MG63 (cell line): ENCODE measurements at regions not wholly inside any gene's neighbourhood (a gene's known extent, or its start where the extent isn't known, plus 50 kb on each side); places are given as distances from the start of the nearest gene placed in this dataset.

Experiments
- DNase-seq: peaks from one replicate; pipeline ENCODE4 v3.0.0-alpha.2; 2020
- H3K27me3 ChIP-seq: fragments of 250-450 bp; sonication (Bioruptor Pico); 2 replicates; pipeline ENCODE4 v1.5.1; 2020; ENCODE audit warnings: mild to moderate bottlenecking, moderate library complexity
- H3K36me3 ChIP-seq: fragments of 250-450 bp; sonication (Bioruptor Pico); 2 replicates; pipeline ENCODE4 v1.5.1; 2020; ENCODE audit warnings: mild to moderate bottlenecking, moderate library complexity
- H3K4me3 ChIP-seq: fragments of 250-450 bp; sonication (Bioruptor Pico); 2 replicates; pipeline ENCODE4 v1.5.1; 2020; ENCODE audit warnings: mild to moderate bottlenecking, moderate library complexity
- H3K9me3 ChIP-seq: fragments of 250-450 bp; sonication (Bioruptor Pico); 2 replicates; pipeline ENCODE4 v1.5.1; 2020; ENCODE audit warnings: mild to moderate bottlenecking, moderate library complexity

DNA sequence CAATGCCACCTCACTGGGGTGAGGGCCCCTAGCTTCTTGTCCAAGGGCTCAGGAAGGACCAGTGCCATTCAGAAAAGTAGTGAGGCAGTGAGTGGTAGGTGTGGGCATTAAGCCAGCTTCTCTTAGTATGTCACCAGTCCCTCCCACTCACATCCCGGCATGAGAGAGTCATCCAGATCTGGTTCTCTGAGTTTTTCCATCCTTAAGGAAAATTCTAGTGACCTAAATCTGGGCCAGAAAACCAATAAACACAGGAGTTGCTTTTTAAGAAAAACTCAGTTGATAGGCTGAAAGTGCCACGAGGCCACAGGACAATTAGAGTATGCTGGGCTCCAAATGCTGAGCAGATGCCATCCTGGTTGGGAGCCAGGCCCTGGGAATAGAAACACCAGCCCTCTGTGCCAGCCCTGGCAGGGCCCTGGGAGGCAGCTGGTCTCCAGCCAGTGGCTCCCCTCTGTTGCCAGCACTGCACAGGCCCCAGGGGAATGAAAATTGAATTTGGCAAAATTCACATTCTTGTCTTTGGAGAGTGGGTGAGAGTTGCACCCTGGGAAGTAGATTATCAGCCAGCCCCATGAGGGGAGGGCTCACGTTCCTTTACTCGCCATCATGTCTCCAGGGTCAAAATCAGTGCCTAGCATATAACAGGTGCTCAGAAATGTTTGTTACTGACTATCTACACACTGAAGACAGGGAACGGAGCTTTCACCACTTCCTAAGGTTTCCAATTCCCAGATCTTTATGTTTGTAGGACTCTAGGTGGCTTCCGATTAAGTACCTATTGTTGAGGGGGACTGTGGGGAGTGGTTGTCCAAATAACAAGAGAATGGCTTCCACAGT is 52.8 kb downstream of the FAM43A start:
- Histone ChIP-seq H3K27me3 (no peaks in the 10 kb centered on the region), H3K9me3 (no peaks in the 10 kb centered on the region; the same call in 1 of the 2 replicates), H3K4me3 (no peak overlapping the region), H3K36me3 (no peaks in the 10 kb centered on the region)
- peak; percentile 96 for DNase-seq

DNA sequence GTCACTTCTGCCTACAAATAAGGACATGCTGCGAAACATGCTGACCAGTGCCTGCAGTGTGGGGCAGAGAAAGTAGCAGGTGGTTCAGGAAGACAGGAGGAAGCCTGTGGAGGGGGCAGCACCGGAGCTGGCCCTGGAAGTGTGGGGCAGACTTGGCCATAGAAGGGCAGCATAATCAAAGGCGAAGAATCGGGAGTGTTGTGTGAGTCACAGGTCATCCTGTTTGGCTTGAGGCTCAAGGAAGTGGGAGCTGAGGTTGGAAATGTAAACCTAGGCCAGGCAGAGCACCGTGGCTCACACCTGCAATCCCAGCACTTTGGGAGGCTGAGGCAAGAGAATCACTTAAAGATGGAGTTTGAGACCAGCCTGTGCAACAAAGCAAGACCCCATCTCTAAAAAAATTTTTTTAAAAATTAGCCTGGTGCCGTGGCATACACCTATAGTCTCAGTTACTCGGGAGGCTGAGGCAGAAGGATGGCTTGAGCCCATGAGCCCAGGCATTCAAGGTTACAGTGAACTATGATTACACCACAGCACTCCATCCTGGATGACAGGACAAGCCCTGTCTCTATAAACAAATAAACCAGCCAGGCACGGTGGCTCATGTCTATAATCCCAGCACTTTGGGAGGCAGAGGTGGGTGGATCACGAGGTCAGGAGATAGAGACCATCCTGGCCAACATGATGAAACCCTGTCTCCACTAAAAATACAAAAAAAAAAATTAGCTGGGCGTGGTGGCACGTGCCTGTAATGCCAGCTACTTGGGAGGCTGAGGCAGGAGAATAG is 54.0 kb downstream of the FAM43A start:
- DNase-seq = peak; percentile 76
- Histone ChIP-seq H3K36me3 (no peaks in the 10 kb centered on the region), H3K27me3 (no peaks in the 10 kb centered on the region), H3K4me3 (no peak overlapping the region), H3K9me3 (no peaks in the 10 kb centered on the region)

DNA sequence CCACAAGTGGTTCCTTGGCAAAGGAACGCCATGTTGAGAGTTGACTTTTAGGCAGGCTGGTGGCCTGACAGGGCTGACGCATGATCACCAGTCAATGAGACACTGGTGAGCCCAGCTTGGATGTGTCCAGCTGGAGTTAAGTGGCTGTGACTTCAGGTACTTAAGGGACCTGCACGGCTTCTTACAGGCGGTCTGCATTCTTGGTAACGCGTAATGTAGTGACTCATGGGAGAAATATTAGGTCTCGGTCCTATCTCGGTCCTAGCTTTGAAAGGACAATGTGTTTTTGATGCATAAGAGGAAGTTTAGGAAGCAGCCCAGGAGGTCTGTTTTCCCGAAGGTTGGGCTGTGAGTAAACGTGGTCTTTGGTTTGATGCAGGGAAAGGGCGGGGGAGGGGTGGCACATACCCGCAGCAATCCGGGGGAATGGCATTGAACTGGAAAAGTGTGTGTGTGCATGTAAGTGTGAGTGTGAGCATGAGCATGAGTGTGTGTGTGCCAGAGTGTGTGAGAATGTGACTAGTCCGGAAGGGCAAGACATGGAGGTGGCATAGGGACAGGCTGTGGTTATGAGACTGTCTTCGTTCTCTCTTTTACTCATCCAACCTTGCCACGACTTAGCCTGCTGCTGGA is 55.3 kb downstream of the FAM43A start:
- no peaks in the 10 kb centered on the region for H3K27me3 ChIP-seq
- DNase-seq = no peak
- no peak overlapping the region for H3K4me3 ChIP-seq
- no peaks in the 10 kb centered on the region for H3K36me3 ChIP-seq
- no peaks in the 10 kb centered on the region for H3K9me3 ChIP-seq

DNA sequence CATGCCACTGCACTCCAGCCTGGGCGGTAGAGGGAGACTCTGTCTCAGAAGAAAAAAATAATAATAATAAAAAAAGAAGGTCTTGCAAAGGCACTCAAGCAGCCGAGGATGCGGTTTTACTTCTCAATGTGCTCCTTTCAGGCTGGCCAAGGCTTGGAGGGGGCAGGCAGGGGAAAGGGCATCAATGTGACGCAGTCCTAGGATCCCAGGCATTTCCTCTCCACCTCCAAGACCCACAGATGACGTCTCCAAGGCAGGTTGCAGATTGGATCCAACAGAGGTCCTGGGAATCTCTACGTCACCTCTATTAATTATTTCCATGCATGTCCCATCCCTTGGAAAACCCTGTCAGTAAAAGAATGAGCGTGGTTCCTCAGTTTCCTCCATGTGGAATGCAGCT is 56.2 kb downstream of the FAM43A start:
- Histone ChIP-seq H3K36me3 (no peaks in the 10 kb centered on the region), H3K4me3 (no peak overlapping the region), H3K9me3 (no peaks in the 10 kb centered on the region), H3K27me3 (no peaks in the 10 kb centered on the region)
- no peak for DNase-seq

DNA sequence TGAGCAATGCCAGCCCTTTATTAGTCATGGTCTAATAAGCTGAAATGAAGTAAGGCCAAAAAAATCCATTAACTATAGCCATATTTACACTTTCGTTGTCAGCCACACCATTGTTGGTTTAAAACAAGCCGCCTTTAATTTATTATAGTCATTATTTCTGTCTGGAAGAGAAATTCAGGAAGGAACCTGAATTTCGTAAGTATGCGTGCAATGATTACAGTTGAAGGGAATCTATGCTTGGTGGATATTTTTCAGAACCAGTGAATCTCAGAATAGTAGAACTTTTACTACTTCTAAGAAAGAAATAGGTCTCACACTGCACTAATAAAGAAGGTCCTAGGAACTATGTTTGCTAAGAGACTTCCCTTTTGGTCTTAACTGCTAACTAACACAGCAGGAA is 59.1 kb downstream of the FAM43A start:
- Histone ChIP-seq H3K27me3 (no peaks in the 10 kb centered on the region), H3K4me3 (no peak overlapping the region), H3K36me3 (no peaks in the 10 kb centered on the region), H3K9me3 (no peaks in the 10 kb centered on the region)
- DNase-seq = no peak

DNA sequence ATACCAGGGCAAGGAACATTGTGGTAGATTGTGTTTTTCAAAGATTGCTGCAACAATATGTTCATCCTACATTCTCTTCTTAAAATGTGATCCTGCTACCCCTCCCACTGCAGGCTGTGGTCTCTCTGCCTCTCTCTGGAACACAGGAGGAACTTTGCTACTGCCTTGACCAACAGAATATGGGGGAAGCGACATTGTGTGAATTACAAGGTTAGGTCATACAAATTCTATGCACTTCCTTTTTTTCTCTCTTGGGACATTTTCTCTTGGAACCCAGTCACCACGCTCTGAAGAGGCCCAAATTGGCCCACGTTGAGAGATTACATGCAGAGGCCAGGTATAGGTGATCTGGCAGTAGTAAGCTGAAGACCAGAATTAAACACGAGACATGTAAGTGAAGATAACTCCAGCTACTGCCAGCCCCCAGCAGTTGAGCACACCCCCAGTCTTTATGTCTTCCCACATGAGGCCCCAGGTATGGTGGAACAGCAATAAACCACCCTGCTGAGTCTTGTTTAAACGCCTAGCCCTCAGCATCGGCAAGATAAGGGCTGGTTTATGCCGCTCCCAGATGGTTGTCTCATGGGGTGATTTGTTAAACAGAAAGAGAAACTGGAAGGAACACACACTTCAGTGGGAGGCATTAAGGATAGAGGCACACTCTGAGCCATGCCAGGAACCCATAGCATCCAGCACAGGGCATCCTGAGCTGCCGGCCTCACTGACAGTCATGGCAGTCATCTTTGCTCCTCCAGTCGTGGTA is 59.9 kb downstream of the FAM43A start:
- Histone ChIP-seq H3K9me3 (no peaks in the 10 kb centered on the region), H3K36me3 (no peaks in the 10 kb centered on the region), H3K27me3 (no peaks in the 10 kb centered on the region), H3K4me3 (no peak overlapping the region)
- DNase-seq = no peak

DNA sequence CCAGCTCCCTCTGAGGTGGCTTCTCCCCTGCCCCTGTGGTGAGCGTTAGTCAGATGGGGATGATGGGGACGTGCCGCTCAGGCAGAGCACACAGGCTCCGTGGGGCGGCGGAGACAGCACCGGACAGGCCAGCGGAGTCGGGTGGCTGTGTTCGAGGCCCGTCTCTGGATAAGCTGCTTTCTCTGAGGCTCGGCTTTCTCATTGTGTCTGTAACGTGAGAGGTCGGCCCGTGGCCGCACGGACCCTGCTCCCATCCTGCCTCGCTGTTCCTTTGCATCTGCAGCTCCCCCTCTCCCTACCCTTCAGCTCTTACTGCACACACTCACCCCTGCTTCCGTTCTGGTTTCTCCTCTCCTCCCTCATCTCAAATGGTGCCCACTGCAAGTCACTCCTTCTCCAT is 62.5 kb downstream of the FAM43A start:
- Histone ChIP-seq H3K4me3 (no peak overlapping the region), H3K36me3 (no peaks in the 10 kb centered on the region), H3K27me3 (no peaks in the 10 kb centered on the region), H3K9me3 (no peaks in the 10 kb centered on the region)
- DNase-seq = no peak

DNA sequence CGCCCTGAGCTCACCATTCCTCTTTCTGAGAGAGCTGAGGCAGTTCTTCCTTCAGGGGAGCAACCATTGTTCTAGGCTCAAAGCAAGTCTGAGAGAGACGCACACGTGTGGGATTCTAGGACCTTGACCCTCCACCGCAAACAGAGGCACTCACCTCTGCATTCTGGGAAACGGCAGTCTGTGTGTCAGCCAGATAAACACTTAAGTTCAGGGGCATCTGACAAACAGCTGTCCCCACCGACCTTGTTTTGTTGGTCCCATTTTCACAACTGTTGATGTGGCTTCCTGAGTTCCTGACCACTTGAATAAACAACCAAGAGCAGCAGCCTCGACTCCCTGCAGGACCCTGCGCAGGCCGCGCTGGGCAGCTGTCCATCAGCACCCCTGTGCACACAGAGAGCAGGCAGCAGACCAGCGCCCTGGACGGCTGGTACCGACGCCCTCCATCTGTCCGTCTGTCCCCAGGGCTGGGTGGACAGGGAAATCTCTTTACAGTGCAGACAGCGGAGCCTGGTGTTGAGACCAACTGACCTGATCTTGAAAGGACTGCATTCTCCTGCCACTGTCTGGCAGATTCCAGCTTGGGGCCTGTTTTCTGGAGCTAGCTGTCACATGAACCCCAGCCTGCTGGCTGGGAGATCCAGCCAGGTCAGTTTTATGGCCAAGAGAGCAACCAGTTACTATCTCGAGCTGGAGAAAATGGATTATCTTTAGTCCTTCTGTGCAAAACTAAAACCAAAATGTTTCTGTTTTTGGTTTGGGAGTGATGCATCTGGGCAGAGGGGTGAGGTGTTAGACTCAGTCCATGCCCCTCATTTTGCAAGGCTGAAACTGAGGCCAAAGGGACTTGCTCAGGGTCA is 64.2 kb downstream of the FAM43A start:
- no peak for DNase-seq
- no peaks in the 10 kb centered on the region for H3K9me3 ChIP-seq
- no peaks in the 10 kb centered on the region for H3K36me3 ChIP-seq
- H3K27me3 ChIP-seq = no peaks in the 10 kb centered on the region
- no peak overlapping the region for H3K4me3 ChIP-seq

DNA sequence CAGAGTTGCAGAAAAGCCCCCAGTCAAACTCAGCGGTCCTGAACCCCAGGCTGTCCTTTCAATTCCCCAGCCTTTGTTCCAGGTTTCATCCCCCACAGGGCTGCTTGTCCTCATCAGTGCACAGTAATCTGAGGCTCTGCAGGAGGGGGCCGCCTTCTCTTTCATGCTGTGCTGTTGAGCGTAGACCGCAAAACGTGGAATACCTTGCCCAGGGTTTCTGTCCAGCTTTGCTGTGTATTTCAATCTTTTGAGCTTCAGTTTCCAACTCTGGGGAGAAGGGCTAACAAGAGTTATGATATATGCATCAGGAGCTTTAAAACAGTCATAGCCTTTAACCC is 64.8 kb downstream of the FAM43A start:
- DNase-seq = no peak
- Histone ChIP-seq H3K36me3 (no peaks in the 10 kb centered on the region), H3K27me3 (no peaks in the 10 kb centered on the region), H3K9me3 (no peaks in the 10 kb centered on the region), H3K4me3 (no peak overlapping the region)

DNA sequence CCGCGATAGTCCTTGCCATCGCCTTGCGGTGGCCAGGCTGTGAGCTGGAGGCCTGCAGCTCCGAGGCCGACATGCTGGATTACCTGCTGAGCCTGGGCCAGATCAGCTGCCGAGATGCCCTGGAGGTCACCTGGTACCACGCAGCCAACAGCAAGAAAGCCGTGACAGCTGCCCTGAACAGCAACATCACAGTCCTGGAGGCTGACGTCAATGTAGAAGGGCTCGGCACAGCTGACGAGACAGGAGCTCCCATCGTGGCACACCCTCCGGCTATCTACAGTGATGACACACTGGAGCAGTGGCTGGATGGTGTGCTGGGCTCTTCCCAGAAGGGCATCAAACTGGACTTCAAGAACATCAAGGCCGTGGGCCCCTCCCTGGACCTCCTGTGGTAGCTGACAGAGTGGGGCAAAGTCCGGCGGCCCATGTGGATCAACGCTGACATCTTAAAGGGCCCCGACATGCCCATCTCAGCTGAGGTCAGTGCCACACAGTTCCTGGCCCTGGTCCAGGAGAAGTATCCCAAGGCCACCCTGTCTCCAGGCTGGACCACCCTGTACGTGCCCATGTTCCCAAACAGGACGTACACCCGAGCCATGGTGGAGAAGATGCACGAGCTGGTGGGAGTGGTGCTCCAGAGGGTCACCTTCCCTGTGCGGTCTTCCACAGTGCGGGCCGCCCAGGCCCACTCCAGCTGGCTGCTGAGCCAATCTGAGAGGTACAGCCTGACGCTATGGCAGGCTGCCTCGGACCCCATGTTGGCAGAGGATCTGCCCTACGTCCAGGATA is 70.2 kb downstream of the FAM43A start:
- no peaks in the 10 kb centered on the region for H3K9me3 ChIP-seq
- no peaks in the 10 kb centered on the region for H3K36me3 ChIP-seq
- H3K4me3 ChIP-seq = no peak overlapping the region
- DNase-seq = no peak
- H3K27me3 ChIP-seq = no peaks in the 10 kb centered on the region

DNA sequence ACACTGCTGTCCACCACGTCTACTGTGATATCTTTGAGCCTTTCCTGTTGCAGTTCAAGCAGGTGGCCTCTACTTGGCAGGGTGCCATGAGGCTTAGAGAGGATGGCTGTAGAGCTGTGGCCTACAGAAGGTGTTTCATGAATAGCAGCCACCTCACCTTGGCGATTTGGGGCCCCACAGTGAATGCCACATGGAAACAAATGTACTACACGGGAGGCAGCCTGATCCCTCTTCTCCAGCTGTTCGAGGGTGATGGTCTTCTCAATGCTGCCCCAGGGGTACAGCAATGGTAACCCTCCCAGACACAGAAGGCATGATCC is 70.7 kb downstream of the FAM43A start:
- no peaks in the 10 kb centered on the region for H3K9me3 ChIP-seq
- DNase-seq = no peak

DNA sequence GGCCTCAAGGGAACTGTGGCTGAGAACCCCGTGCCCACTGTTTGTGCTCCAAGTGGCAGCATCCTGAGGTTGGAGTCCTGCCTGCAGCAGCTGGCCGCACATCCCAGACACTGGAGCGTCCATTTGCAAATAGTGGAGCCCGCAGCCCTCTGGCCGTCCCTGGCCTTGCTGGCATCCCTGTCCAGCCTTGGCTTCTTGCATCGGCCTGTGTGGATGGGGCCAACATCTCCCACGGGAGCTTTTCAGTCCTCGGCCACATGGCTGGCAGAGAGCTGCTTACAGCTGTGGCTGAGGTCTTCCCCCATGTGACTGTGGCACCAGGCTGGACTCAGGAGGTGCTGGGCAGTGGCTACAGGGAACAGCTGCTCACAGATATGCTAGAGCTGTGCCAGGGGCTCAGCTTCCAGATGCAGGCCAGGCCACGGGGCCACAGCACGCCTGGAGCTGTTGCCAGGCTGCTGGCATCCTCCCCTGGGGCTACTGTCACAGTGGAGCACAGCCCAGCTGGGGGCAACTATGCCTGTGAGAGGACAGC is 71.2 kb downstream of the FAM43A start:
- Histone ChIP-seq H3K4me3 (no peak overlapping the region), H3K9me3 (no peaks in the 10 kb centered on the region), H3K27me3 (no peaks in the 10 kb centered on the region; the same call in 1 of the 2 replicates), H3K36me3 (no peaks in the 10 kb centered on the region)
- DNase-seq = peak; percentile 53

More for the DNA sequence above, 70.7 kb downstream of the FAM43A start:
- Histone ChIP-seq H3K4me3 (no peak overlapping the region), H3K27me3 (no peaks in the 10 kb centered on the region; the same call in 1 of the 2 replicates), H3K36me3 (no peaks in the 10 kb centered on the region)

DNA sequence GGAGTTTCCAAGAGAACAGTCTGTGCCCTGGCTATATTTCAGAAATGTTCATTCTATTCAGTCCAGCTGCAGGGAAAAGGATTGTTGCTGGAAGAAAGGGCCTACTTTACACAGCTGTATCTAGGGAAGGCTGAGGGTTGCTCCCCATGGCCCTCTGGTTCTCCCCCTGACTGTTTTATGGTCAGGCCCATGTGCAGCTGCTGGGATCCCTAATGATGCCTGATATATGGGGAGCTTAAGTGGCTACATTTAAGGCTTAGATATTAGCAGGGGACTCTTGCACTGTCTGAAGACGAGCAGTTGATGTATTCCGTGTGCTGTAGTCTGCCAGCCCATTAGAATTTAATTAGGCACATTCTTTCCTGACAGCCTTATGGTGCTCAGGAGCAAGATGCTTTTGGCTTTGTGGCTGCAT is 72.0 kb downstream of the FAM43A start:
- H3K9me3 ChIP-seq = no peaks in the 10 kb centered on the region
- DNase-seq = no peak
- no peak overlapping the region for H3K4me3 ChIP-seq
- H3K36me3 ChIP-seq = no peaks in the 10 kb centered on the region
- H3K27me3 ChIP-seq = no peaks in the 10 kb centered on the region; the same call in 1 of the 2 replicates

DNA sequence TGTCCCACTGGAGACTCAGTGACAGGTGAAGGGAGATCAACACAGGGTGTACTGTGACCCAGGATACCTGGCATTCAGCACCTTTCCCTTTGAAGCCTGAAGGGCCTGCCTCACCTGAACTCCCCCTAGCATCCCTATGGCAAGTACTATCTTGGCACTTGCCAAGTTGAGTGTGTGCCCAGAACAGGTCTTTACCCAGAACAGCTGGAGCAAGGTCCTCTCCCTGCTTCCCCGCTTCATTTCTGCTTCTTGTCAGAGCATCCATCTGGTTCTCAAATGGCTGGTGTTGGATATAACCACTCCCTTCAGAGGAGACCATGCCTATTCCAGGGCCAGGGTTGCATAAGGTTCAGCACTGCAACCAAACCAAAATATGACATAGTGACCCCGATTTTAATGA is 73.0 kb downstream of the FAM43A start:
- Histone ChIP-seq H3K9me3 (no peaks in the 10 kb centered on the region), H3K36me3 (no peaks in the 10 kb centered on the region), H3K4me3 (no peak overlapping the region), H3K27me3 (no peaks in the 10 kb centered on the region; the same call in 1 of the 2 replicates)
- DNase-seq = no peak

DNA sequence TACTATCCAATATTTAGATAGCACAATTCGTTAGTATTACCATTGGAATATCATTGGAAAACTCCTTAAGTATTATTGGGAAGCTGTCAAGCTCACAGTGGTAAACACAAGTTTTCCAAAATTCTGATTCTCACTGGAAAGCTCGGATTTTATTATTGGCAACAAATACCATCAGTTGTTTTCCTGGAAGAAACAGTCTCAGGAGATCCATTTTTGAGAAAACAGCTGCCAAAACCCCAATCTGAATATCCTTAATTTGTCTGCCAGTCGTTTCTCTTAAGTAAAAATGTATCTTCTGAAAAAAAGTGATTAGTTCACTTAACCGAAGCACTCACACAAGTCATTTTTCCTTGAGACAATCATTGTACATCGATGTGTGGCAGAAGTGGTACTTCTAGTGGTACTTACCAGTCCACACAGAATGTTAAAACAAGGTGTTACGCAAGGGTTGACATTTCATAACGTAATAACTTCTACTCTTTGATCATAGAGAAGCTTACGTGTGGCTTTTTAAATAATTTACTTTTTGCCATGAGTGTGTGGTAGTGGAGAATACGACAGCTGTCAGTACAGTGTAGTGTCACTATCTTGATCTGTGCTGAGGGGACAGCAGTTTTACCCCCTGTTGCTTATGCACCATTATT is 74.9 kb downstream of the FAM43A start:
- H3K4me3 ChIP-seq = no peak overlapping the region
- no peaks in the 10 kb centered on the region; the same call in 1 of the 2 replicates for H3K27me3 ChIP-seq
- H3K36me3 ChIP-seq = no peaks in the 10 kb centered on the region
- DNase-seq = no peak
- H3K9me3 ChIP-seq = no peaks in the 10 kb centered on the region
